Liver (tissue), 8 donors: ENCODE measurements at regions not wholly inside any gene's neighbourhood (a gene's known extent, or its start where the extent isn't known, plus 50 kb on each side); places are given as distances from the start of the nearest gene placed in this dataset.

Experiments
- DNase-seq: peaks from one replicate; pipeline ENCODE4 v3.0.0-alpha.2; 2017; ENCODE audit warnings: low spot score
- H3K27ac ChIP-seq, 2 donors: one replicate each; pipeline ENCODE4 v1.7.0; 2013; ENCODE audit warnings: inconsistent platforms in 2 of 2, low read length in 2 of 2, control low read depth in 1 of 2, low read depth in 1 of 2, mild to moderate bottlenecking in 1 of 2
- H3K27me3 ChIP-seq, 4 donors: one replicate each; pipeline versions ENCODE4 v1.6.1 to v1.7.0; 2013; ENCODE audit warnings: low read length in 3 of 4, inconsistent platforms in 1 of 4, mild to moderate bottlenecking in 1 of 4, moderate library complexity in 1 of 4; ENCODE audit not compliant: control insufficient read depth in 4 of 4, insufficient read depth in 4 of 4
- H3K36me3 ChIP-seq, 4 donors: one replicate each; pipeline versions ENCODE4 v1.6.1 to v1.7.0; 2013; ENCODE audit warnings: low read length in 3 of 4, mild to moderate bottlenecking in 3 of 4, low read depth in 1 of 4, moderate library complexity in 1 of 4; ENCODE audit not compliant: control insufficient read depth in 4 of 4, insufficient read depth in 3 of 4
- H3K4me1 ChIP-seq, 4 donors: one replicate each; pipeline versions ENCODE4 v1.6.1 to v1.7.0; 2013; ENCODE audit warnings: low read length in 3 of 4, mild to moderate bottlenecking in 3 of 4, moderate library complexity in 1 of 4; ENCODE audit not compliant: control insufficient read depth in 4 of 4, insufficient read depth in 4 of 4
- H3K4me3 ChIP-seq, 3 donors: one replicate each; pipeline versions ENCODE4 v1.6.1 to v1.7.0; 2013; ENCODE audit warnings: low read length in 3 of 3, control low read depth in 1 of 3, low read depth in 1 of 3, mild to moderate bottlenecking in 1 of 3
- H3K9ac ChIP-seq, 2 donors: one replicate each; pipeline ENCODE4 v1.7.0; 2013; ENCODE audit warnings: low read length in 2 of 2, mild to moderate bottlenecking in 2 of 2, moderate library complexity in 2 of 2, control low read depth in 1 of 2, low read depth in 1 of 2
- H3K9me3 ChIP-seq, 4 donors: one replicate each; pipeline versions ENCODE4 v1.6.1 to v1.7.0; 2013; ENCODE audit warnings: low read length in 3 of 4; ENCODE audit not compliant: control insufficient read depth in 4 of 4
- FOXA2 ChIP-seq: IDR thresholded peaks from 2 replicates; pipeline ENCODE4 v1.6.1; 2016; ENCODE audit warnings: antibody characterized with exemption
- GABPA ChIP-seq, 2 donors: IDR thresholded peaks in 1 of 2; conservative IDR thresholded peaks in 1 of 2; 2 replicates each; pipeline ENCODE4 v1.6.1; 2016; ENCODE audit warnings: antibody characterized with exemption in 2 of 2, mild to moderate bottlenecking in 1 of 2, moderate library complexity in 1 of 2
- HNF4A ChIP-seq, 2 donors: conservative IDR thresholded peaks; 2 replicates each; pipeline ENCODE4 v1.6.1; 2016; ENCODE audit warnings: antibody characterized with exemption in 2 of 2, mild to moderate bottlenecking in 2 of 2
- HNF4G ChIP-seq: IDR thresholded peaks from 2 replicates; pipeline ENCODE4 v1.6.1; 2016; ENCODE audit warnings: antibody characterized with exemption
- JUND ChIP-seq, 2 donors: IDR thresholded peaks; 2 replicates each; pipeline ENCODE4 v1.6.1; 2016; ENCODE audit warnings: antibody characterized with exemption in 2 of 2
- NR2F2 ChIP-seq: IDR thresholded peaks from 2 replicates; pipeline ENCODE4 v1.6.1; 2016; ENCODE audit warnings: antibody characterized with exemption
- RAD21 ChIP-seq, 2 donors: IDR thresholded peaks; 2 replicates each; pipeline ENCODE4 v1.6.1; 2016; ENCODE audit warnings: antibody characterized with exemption in 2 of 2, mild to moderate bottlenecking in 2 of 2
- RXRA ChIP-seq, 2 donors: IDR thresholded peaks; 2 replicates each; pipeline ENCODE4 v1.6.1; 2017 to 2018; ENCODE audit warnings: antibody characterized with exemption in 2 of 2, mild to moderate bottlenecking in 1 of 2
- SP1 ChIP-seq: IDR thresholded peaks from 2 replicates; pipeline ENCODE4 v1.6.1; 2018; ENCODE audit warnings: antibody characterized with exemption, mild to moderate bottlenecking
- TAF1 ChIP-seq: conservative IDR thresholded peaks from 2 replicates; pipeline ENCODE4 v1.6.1; 2016; ENCODE audit warnings: antibody characterized with exemption, mild to moderate bottlenecking
- YY1 ChIP-seq: IDR thresholded peaks from 2 replicates; pipeline ENCODE4 v1.6.1; 2016; ENCODE audit warnings: antibody characterized with exemption, mild to moderate bottlenecking
- WGBS: extraction: QIAGEN DNeasy Blood & Tissue Kit; methylation state at CpG from one replicate; pipeline ENCODE4 v1.1.7; 2013; 5-methylcytosine and 5-hydroxymethylcytosine counted together
- TF ChIP-seq, protein P1 (sequence below): IDR thresholded peaks from 2 replicates; pipeline ENCODE4 v1.6.1; 2016; ENCODE audit warnings: antibody characterized with exemption
- TF ChIP-seq, protein P2 (sequence below): fragments of 150-350 bp; IDR thresholded peaks from 2 replicates; pipeline ENCODE4 v1.5.1; 2017; ENCODE audit warnings: improper control_type of control experiment, low read depth, low read length; ENCODE audit not compliant: missing input control
- TF ChIP-seq, protein P3 (sequence below): IDR thresholded peaks from 2 replicates; pipeline ENCODE4 v1.6.1; 2016; ENCODE audit warnings: antibody characterized with exemption
- TF ChIP-seq, protein P4 (sequence below): IDR thresholded peaks from 2 replicates; pipeline ENCODE4 v1.6.1; 2016; ENCODE audit warnings: antibody characterized with exemption, mild to moderate bottlenecking
- donor health status: healthy.
- donor health status: healthy.
- donor health status: healthy.
- donor health status: healthy.
- donor health status: healthy.

DNA sequence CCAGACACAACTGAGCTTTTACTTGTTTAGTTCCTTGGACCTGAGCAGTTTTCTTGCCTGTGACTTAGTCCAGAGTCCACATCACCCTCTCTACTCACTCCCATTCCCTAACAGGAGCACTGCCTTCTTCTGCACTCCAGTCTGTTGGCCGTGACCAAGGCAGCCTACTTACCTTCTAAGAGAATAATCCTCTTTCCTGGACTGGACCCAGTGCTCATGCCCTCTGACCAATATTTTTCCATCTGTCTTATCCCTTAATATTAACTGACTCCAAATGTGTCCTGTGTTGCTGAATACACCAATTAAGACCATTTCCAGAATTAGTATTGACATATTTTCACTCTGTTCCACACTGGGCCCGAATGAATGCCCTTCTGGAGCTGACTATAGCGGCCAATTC, 681.0 kb upstream of the KIF2B start:
- Histone ChIP-seq H3K36me3 (no peaks in the 10 kb centered on the region), H3K9ac (no peak overlapping the region), H3K4me3 (no peak overlapping the region), H3K4me1 (no peaks in the 10 kb centered on the region), H3K27ac (no peak overlapping the region), H3K27me3 (peaks cover 0 to 8% (median 1%) of the 10 kb centered on the region in 4 donors), H3K9me3 (no peaks in the 10 kb centered on the region)
- no peak for DNase-seq
- WGBS: 82% methylated on average over 3 of the region's 3 CpGs
- TF ChIP-seq, protein P1, sequence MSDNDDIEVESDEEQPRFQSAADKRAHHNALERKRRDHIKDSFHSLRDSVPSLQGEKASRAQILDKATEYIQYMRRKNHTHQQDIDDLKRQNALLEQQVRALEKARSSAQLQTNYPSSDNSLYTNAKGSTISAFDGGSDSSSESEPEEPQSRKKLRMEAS: no peak
- no peak for TF ChIP-seq HNF4G

- no peaks in the 10 kb centered on the region for H3K36me3 ChIP-seq
- WGBS: 56% methylated on average over 3 of the region's 3 CpGs
- H3K9ac ChIP-seq: no peak overlapping the region
- no peaks in the 10 kb centered on the region for H3K4me1 ChIP-seq
- peaks cover 0 to 8% (median 1%) of the 10 kb centered on the region in 4 donors for H3K27me3 ChIP-seq
- DNase-seq: no peak
- H3K4me3 ChIP-seq: no peak overlapping the region
- TF ChIP-seq GABPA (IDR thresholded peaks at IDR 0.05 in 1 of 2, conservative IDR thresholded peaks at IDR 0.05 in 1 of 2): no peak
- no peak for TF ChIP-seq FOXA2
- TF ChIP-seq, protein P1: no peak
- TF ChIP-seq SP1: no peak
- TF ChIP-seq, protein P2, sequence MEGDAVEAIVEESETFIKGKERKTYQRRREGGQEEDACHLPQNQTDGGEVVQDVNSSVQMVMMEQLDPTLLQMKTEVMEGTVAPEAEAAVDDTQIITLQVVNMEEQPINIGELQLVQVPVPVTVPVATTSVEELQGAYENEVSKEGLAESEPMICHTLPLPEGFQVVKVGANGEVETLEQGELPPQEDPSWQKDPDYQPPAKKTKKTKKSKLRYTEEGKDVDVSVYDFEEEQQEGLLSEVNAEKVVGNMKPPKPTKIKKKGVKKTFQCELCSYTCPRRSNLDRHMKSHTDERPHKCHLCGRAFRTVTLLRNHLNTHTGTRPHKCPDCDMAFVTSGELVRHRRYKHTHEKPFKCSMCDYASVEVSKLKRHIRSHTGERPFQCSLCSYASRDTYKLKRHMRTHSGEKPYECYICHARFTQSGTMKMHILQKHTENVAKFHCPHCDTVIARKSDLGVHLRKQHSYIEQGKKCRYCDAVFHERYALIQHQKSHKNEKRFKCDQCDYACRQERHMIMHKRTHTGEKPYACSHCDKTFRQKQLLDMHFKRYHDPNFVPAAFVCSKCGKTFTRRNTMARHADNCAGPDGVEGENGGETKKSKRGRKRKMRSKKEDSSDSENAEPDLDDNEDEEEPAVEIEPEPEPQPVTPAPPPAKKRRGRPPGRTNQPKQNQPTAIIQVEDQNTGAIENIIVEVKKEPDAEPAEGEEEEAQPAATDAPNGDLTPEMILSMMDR: no peak
- TF ChIP-seq, protein P3, sequence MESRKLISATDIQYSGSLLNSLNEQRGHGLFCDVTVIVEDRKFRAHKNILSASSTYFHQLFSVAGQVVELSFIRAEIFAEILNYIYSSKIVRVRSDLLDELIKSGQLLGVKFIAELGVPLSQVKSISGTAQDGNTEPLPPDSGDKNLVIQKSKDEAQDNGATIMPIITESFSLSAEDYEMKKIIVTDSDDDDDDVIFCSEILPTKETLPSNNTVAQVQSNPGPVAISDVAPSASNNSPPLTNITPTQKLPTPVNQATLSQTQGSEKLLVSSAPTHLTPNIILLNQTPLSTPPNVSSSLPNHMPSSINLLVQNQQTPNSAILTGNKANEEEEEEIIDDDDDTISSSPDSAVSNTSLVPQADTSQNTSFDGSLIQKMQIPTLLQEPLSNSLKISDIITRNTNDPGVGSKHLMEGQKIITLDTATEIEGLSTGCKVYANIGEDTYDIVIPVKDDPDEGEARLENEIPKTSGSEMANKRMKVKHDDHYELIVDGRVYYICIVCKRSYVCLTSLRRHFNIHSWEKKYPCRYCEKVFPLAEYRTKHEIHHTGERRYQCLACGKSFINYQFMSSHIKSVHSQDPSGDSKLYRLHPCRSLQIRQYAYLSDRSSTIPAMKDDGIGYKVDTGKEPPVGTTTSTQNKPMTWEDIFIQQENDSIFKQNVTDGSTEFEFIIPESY: no peak
- no peak for TF ChIP-seq HNF4G
- TF ChIP-seq JUND (IDR thresholded peaks at IDR 0.05): no peak
- no peak for TF ChIP-seq RAD21 (IDR thresholded peaks at IDR 0.05)
- TF ChIP-seq, protein P4, sequence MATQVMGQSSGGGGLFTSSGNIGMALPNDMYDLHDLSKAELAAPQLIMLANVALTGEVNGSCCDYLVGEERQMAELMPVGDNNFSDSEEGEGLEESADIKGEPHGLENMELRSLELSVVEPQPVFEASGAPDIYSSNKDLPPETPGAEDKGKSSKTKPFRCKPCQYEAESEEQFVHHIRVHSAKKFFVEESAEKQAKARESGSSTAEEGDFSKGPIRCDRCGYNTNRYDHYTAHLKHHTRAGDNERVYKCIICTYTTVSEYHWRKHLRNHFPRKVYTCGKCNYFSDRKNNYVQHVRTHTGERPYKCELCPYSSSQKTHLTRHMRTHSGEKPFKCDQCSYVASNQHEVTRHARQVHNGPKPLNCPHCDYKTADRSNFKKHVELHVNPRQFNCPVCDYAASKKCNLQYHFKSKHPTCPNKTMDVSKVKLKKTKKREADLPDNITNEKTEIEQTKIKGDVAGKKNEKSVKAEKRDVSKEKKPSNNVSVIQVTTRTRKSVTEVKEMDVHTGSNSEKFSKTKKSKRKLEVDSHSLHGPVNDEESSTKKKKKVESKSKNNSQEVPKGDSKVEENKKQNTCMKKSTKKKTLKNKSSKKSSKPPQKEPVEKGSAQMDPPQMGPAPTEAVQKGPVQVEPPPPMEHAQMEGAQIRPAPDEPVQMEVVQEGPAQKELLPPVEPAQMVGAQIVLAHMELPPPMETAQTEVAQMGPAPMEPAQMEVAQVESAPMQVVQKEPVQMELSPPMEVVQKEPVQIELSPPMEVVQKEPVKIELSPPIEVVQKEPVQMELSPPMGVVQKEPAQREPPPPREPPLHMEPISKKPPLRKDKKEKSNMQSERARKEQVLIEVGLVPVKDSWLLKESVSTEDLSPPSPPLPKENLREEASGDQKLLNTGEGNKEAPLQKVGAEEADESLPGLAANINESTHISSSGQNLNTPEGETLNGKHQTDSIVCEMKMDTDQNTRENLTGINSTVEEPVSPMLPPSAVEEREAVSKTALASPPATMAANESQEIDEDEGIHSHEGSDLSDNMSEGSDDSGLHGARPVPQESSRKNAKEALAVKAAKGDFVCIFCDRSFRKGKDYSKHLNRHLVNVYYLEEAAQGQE: no peak
- TF ChIP-seq TAF1: no peak
- TF ChIP-seq YY1: no peak
- TF ChIP-seq HNF4A (conservative IDR thresholded peaks at IDR 0.05): no peak
- no peak for TF ChIP-seq NR2F2
- TF ChIP-seq RXRA (IDR thresholded peaks at IDR 0.05): no peak
- no peak overlapping the region for H3K27ac ChIP-seq
- no peaks in the 10 kb centered on the region for H3K9me3 ChIP-seq
Measured at GRCh38 chr17:53141280-53141679, 681.4 kb upstream of the KIF2B start.
